Activated naive CD8-positive, alpha-beta T cell treated with anti-CD3 and anti-CD28 coated beads for 36 hours (primary cell): ENCODE measurements at regions not wholly inside any gene's neighbourhood (a gene's known extent, or its start where the extent isn't known, plus 50 kb on each side); places are given as distances from the start of the nearest gene placed in this dataset.

Source experiments
- DNase-seq: peaks from one replicate; pipeline ENCODE4 v3.0.0; 2021
- H3K27ac Mint-ChIP-seq: one replicate; pipeline ENCODE4 v1.8.0; 2022; ENCODE audit warnings: mild to moderate bottlenecking, moderate library complexity, mixed read lengths
- H3K27me3 Mint-ChIP-seq: one replicate; pipeline ENCODE4 v1.8.0; 2022; ENCODE audit warnings: mild to moderate bottlenecking, mixed read lengths
- H3K36me3 Mint-ChIP-seq: one replicate; pipeline ENCODE4 v1.8.0; 2021; ENCODE audit warnings: mild to moderate bottlenecking, mixed read lengths
- H3K4me1 Mint-ChIP-seq: one replicate; pipeline ENCODE4 v1.8.0; 2021; ENCODE audit warnings: mixed read lengths
- H3K4me3 Mint-ChIP-seq: one replicate; pipeline ENCODE4 v1.8.0; 2022; ENCODE audit warnings: mild to moderate bottlenecking, moderate library complexity, mixed read lengths
- H3K9me3 Mint-ChIP-seq: one replicate; pipeline ENCODE4 v1.8.0; 2022; ENCODE audit warnings: mixed read lengths

DNA sequence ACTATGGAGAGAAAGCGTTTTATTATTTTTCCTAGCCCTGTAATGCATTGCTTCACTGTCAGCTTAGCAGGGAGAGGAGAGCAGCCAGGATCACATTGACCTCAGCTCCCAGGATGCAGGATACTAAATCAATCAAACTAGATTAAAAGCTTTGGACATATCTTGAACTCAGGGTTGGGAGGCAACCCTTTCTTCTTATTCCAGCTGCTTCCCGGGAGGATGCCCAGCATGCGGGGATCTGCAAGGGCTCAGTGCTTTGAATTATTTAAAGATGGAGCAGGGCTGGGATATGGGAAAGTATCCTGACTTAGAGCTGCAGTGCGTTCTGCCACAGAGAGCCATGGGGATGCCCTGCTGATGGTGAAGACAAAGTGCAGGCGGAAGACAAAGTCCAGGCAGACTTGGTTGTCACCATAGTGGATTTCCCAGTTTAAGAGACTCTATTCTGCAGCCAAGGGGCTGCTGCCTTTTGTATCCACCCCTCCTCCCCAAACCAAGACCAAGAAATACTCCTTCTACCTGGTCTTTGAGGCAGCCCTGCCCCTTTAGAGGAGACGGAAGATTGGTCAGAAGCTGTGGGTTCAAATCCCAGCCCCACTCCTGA is 1035.0 kb downstream of the TBC1D22A start:
- DNase-seq, result no peak
- Mint-ChIP-seq H3K27me3 (peaks cover 21% of the 10 kb centered on the region), H3K4me3 (no peak overlapping the region), H3K9me3 (no peaks in the 10 kb centered on the region), H3K4me1 (no peaks in the 10 kb centered on the region), H3K36me3 (no peaks in the 10 kb centered on the region), H3K27ac (no peak overlapping the region)

DNA sequence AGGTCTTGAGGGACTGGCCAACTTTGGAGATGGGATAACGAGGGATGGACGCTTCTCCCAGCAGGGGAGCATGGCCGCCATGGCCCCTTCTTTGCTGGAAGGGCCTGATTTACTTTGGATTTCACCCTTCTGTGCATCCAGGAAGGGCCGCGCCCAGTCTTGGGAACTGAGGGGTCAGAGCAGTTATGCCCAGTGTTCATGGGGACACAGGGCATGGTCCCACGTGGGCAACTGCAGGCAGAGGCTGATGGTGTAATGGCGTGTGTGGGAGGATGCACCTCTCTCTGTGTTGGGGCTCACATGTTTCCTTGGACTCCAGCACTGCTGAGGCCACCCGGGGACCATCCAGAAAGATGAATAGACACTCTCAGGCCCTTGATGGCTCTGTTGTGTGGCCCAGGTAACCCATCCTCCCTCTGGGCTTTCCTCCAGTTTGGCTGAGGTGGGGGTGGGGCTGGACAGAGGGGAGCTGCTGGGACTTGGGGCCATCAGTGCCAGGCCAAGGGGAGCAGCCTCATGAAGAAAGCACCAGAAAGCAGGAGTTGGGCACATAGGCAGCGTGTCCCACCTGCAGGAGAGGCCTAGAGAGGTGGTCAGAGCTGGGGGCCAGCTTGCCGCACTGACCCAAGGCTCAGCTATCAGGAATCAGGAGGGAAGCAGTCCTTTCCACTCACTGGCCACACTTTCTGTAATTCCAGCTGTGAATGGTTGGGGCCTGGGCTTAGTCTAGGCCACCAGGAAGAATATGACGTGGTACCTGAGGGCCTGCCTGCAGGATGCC is 1033.9 kb downstream of the TBC1D22A start:
- no peaks in the 10 kb centered on the region for H3K4me1 Mint-ChIP-seq
- no peaks in the 10 kb centered on the region for H3K36me3 Mint-ChIP-seq
- no peak for DNase-seq

GRCh38 chr22:47795477-47796127 is 1033.2 kb downstream of the TBC1D22A start:
- no peaks in the 10 kb centered on the region for H3K4me1 Mint-ChIP-seq
- no peak overlapping the region for H3K4me3 Mint-ChIP-seq
- no peak overlapping the region for H3K27ac Mint-ChIP-seq
- no peak for DNase-seq
- H3K27me3 Mint-ChIP-seq, result peaks cover 6% of the 10 kb centered on the region
- no peaks in the 10 kb centered on the region for H3K36me3 Mint-ChIP-seq
- H3K9me3 Mint-ChIP-seq, result no peaks in the 10 kb centered on the region

More for the DNA sequence above, 1033.9 kb downstream of the TBC1D22A start:
- Mint-ChIP-seq H3K9me3 (no peaks in the 10 kb centered on the region), H3K4me3 (no peak overlapping the region), H3K27ac (no peak overlapping the region), H3K27me3 (peaks cover 13% of the 10 kb centered on the region)

DNA sequence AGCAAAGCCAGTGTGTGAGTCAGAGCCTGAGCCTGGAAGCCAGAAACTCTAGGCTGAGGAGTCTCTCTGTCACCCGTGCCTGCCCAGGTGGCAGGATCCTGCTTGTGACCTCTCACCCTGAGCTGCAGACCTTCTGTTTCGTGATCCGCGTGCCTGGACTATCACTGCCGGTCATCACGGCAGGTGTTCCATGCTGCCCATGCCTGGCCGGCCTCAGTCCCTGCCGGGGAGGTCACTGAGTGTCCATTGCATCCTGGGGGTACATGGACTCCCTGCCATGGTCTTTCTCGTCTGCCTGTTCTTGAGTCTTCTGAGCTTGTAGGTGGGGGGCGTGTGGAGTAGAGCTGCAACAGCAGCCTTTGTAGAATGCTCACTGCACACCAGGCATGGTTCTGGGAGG is 1032.4 kb downstream of the TBC1D22A start:
- no peaks in the 10 kb centered on the region for H3K9me3 Mint-ChIP-seq
- no peaks in the 10 kb centered on the region for H3K36me3 Mint-ChIP-seq
- no peak overlapping the region for H3K4me3 Mint-ChIP-seq
- no peak overlapping the region for H3K27ac Mint-ChIP-seq
- DNase-seq, result no peak
- peaks cover 6% of the 10 kb centered on the region for H3K27me3 Mint-ChIP-seq
- H3K4me1 Mint-ChIP-seq, result no peaks in the 10 kb centered on the region

GRCh38 chr22:47793304-47794101 is 1031.1 kb downstream of the TBC1D22A start:
- H3K9me3 Mint-ChIP-seq, result no peaks in the 10 kb centered on the region
- no peaks in the 10 kb centered on the region for H3K36me3 Mint-ChIP-seq
- no peak overlapping the region for H3K4me3 Mint-ChIP-seq
- H3K27ac Mint-ChIP-seq, result no peak overlapping the region
- DNase-seq, result no peak
- peaks cover 9% of the 10 kb centered on the region for H3K27me3 Mint-ChIP-seq
- H3K4me1 Mint-ChIP-seq, result no peaks in the 10 kb centered on the region

- H3K27ac Mint-ChIP-seq, result no peak overlapping the region
- H3K27me3 Mint-ChIP-seq, result peaks cover 14% of the 10 kb centered on the region
These were observed 1026.7 kb downstream of the TBC1D22A start for GRCh38 chr22:47789171-47789570.

GRCh38 chr22:47788461-47788860 is 1026.0 kb downstream of the TBC1D22A start:
- no peak for DNase-seq
- peaks cover 2% of the 10 kb centered on the region for H3K9me3 Mint-ChIP-seq
- no peaks in the 10 kb centered on the region for H3K36me3 Mint-ChIP-seq
- H3K27ac Mint-ChIP-seq, result no peak overlapping the region
- no peak overlapping the region for H3K4me3 Mint-ChIP-seq
- peaks cover 14% of the 10 kb centered on the region for H3K27me3 Mint-ChIP-seq
- H3K4me1 Mint-ChIP-seq, result no peaks in the 10 kb centered on the region

More at GRCh38 chr22:47789171-47789570, 1026.7 kb downstream of the TBC1D22A start:
- Mint-ChIP-seq H3K36me3 (no peaks in the 10 kb centered on the region), H3K4me1 (no peaks in the 10 kb centered on the region), H3K9me3 (peaks cover 2% of the 10 kb centered on the region), H3K4me3 (no peak overlapping the region)
- DNase-seq, result no peak

DNA sequence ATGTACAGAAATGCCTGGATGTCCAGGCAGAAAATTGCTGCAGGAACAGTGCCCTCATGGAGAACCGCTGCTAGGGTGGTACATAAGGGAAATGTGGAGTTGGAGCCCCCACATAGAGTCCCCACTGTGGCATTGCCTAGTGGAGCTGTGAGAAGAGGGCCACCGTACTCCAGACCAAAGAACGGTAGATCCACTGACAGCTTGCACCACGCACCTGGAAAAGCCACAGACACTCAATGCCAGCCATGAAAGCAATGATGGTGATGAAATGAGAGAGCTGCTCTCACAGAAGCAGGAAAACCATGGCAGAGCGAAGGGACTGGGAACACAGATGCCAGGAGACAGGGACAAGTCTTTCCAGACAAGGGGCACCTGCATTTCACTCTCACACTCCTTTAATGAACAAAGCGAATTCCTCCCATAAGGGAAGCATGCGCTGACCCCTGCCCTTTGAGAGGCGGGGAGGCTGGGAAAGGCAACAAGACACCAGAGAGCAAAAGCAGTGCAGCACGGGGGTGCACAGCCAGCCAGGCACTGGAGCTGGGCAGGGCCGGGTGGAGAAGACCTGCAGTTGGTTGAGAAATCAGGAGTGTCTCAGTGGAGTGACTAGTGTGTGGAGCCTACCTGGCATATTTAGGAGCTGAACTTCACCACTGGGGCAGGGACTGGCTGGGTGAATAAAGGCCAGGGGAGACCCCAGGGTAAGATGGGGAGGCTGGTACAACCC is 1025.2 kb downstream of the TBC1D22A start:
- H3K4me1 Mint-ChIP-seq, result no peaks in the 10 kb centered on the region
- DNase-seq, result no peak
- no peak overlapping the region for H3K4me3 Mint-ChIP-seq
- peaks cover 2% of the 10 kb centered on the region for H3K9me3 Mint-ChIP-seq
- H3K36me3 Mint-ChIP-seq, result no peaks in the 10 kb centered on the region
- H3K27me3 Mint-ChIP-seq, result peaks cover 14% of the 10 kb centered on the region
- H3K27ac Mint-ChIP-seq, result no peak overlapping the region

GRCh38 chr22:47786650-47787290 is 1024.3 kb downstream of the TBC1D22A start:
- no peak overlapping the region for H3K27ac Mint-ChIP-seq
- H3K27me3 Mint-ChIP-seq, result peaks cover 21% of the 10 kb centered on the region
- no peak for DNase-seq
- H3K4me1 Mint-ChIP-seq, result no peaks in the 10 kb centered on the region
- no peaks in the 10 kb centered on the region for H3K36me3 Mint-ChIP-seq
- H3K9me3 Mint-ChIP-seq, result peaks cover 2% of the 10 kb centered on the region
- no peak overlapping the region for H3K4me3 Mint-ChIP-seq

GRCh38 chr22:47784991-47785390 is 1022.5 kb downstream of the TBC1D22A start:
- Mint-ChIP-seq H3K9me3 (peaks cover 2% of the 10 kb centered on the region), H3K27me3 (peaks cover 24% of the 10 kb centered on the region), H3K4me1 (no peaks in the 10 kb centered on the region), H3K27ac (no peak overlapping the region), H3K36me3 (no peaks in the 10 kb centered on the region), H3K4me3 (no peak overlapping the region)
- DNase-seq, result no peak

- no peaks in the 10 kb centered on the region for H3K4me1 Mint-ChIP-seq
- no peak for DNase-seq
- no peaks in the 10 kb centered on the region for H3K36me3 Mint-ChIP-seq
- H3K9me3 Mint-ChIP-seq, result peaks cover 2% of the 10 kb centered on the region
- no peak overlapping the region for H3K27ac Mint-ChIP-seq
- peaks cover 24% of the 10 kb centered on the region for H3K27me3 Mint-ChIP-seq
- no peak overlapping the region for H3K4me3 Mint-ChIP-seq
These were observed 1022.0 kb downstream of the TBC1D22A start for GRCh38 chr22:47784367-47784983.

DNA sequence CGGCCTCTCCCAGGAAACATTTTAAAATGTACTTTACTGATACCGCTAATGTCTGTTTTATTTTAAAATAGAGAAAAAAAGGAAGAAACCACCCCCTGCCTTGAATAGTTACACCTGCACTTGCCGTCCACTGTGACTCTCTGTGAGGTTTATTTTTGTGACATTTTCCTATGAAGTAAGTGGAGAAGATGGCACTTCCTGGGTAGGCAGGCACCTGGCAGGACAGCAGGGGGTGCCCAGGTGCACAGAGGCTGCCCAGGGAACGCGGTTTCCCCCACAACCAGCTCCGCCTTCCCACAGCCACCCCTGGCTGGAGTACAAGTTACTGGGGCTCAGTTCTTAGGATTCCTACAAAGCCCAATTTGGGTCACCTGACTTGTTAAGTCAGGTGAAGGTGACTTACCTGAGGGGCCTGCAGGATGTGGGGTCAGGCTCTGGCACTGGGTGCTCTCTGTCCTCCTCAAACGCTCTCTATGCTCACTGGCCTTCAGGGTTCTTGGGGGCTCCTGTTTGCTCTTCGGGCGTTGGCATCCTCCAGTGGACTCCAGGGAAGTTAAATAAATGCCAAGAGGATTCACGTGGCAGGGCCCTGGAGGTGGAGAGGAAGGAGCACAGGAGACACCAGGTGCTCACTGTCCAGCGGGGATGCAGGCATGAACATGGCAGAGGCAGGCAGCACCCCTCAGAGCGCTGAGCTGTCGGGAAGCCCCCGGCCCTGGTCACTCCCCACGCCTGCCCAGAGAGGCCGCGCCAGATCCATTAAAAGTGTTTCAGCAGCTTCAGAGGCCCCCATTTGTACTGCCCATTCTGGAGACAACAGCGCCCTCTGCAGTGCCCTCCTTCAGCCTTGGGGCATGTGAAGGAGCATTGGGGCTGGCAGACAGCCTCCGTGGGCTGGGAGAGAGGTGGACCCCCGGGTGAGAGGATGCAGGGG is 1021.2 kb downstream of the TBC1D22A start:
- H3K27ac Mint-ChIP-seq, result no peak overlapping the region
- no peaks in the 10 kb centered on the region for H3K36me3 Mint-ChIP-seq
- no peaks in the 10 kb centered on the region for H3K4me1 Mint-ChIP-seq
- no peak overlapping the region for H3K4me3 Mint-ChIP-seq
- peaks cover 2% of the 10 kb centered on the region for H3K9me3 Mint-ChIP-seq
- H3K27me3 Mint-ChIP-seq, result peaks cover 21% of the 10 kb centered on the region
- DNase-seq, result no peak
